GM21390 (cell line): ENCODE measurements at regions not wholly inside any gene's neighbourhood (a gene's known extent, or its start where the extent isn't known, plus 50 kb on each side); places are given as distances from the start of the nearest gene placed in this dataset.
"Not testable (repeated sequence)": the region's sequence is repeated elsewhere in the genome, so short reads cannot be mapped to it uniquely, and the experiment has no call there.

Experiments used
- ATAC-seq: cut with Tn5 transposase; IDR thresholded peaks from one replicate; pipeline ENCODE4 v1.9.1; 2021; ENCODE audit not compliant: unreplicated experiment

GRCh38 chr2:107545066-107545465 is 281.6 kb upstream of the RGPD4 start:
- no peak for ATAC-seq

- no peak for ATAC-seq
These were observed 280.8 kb upstream of the RGPD4 start for GRCh38 chr2:107545851-107546250.

GRCh38 chr2:107548216-107548615 is 278.5 kb upstream of the RGPD4 start:
- no peak for ATAC-seq

- ATAC-seq: no peak
These were observed 273.6 kb upstream of the RGPD4 start for GRCh38 chr2:107553046-107553445.

DNA sequence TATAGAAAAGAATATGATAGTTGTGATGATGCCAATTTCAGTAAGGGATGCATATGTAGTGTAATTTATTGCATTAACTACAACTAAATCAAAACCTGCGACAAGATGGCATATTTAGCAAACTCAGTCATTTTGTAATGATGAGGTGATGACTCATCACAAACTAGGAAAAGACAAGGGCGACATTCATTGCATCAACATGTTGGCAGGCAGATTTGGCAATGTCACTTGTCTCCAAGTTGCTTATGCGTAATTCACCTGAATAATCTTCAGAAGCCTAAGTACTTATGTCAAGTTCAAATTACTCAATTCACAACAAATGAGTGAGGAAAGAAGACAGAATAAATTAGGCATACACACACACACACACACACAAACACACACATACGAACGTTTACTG is 273.2 kb upstream of the RGPD4 start:
- ATAC-seq: no peak

DNA sequence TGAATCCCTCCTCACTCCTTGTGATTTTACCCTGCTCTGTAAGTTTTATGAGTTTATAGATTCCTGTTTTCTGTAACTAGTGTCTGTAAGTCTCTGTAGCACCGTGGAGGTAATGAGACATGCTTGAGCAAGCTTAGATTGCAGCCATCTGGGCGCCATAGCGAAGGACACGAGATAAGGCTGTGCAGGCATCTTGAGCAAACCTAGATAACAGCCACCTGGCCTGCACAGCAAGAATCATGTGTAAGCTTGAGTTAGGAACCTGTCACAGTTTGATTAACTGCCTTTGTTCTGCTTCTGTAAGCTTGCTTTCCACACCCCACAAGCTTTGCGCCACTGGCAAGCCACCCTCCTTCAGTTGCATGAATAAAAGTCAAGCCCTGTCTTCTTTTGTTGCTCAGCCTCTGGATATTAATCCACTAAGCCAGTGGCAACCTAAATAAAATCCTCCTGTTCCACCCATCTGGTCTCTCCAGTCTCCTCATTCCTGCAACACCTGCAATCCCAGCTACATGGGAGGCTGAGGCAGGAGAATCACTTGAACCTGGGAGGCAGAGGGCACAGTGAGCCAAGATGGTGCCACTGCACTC is 270.6 kb upstream of the RGPD4 start:
- no peak for ATAC-seq

- no peak for ATAC-seq
These were observed 268.4 kb upstream of the RGPD4 start for GRCh38 chr2:107558295-107558694.

DNA sequence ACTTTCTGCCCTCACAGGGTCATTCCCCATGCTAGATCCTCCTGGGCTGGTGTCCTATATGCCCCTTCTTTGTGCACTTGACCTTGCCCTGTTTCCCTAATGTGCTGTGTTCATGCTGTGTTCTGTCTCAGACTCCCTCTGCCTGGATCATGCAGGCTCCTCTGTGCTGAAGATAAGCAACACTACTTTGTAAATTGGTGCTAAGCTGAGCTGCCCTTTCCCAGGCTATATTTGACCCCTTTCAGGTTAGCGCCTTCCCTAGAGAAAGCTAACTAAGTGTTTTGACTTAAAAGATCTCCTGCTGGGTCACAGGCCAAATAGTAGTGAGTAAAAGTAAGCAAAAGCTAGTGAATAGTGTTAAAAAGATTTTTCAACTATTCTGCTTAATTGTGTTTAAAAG is 257.2 kb upstream of the RGPD4 start:
- ATAC-seq: no peak

DNA sequence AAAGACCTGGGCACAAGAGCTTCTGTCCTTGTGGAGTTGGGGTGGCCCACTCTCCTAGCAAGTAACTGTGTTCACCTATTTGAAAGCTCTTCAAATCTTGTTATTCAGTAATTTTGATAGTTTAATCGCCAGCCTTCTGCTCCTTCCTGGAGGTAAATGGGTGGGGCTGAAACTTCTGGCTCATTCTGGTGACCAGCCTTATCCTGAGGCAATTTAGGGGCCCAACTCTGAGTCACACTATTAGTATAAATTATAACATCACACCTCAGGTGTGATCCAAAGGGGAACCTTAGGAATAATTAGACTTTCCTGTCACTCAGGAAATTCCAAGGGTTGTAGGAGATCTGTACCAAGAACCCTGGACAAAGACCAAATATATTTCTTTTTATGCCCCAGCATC is 255.8 kb upstream of the RGPD4 start:
- ATAC-seq: no peak

GRCh38 chr2:107572890-107573289 is 253.8 kb upstream of the RGPD4 start:
- not testable (repeated sequence) for ATAC-seq

GRCh38 chr2:107576991-107577390 is 249.7 kb upstream of the RGPD4 start:
- no peak for ATAC-seq

GRCh38 chr2:107582487-107582886 is 244.2 kb upstream of the RGPD4 start:
- ATAC-seq: no peak

GRCh38 chr2:107584577-107584976 is 242.1 kb upstream of the RGPD4 start:
- no peak for ATAC-seq

DNA sequence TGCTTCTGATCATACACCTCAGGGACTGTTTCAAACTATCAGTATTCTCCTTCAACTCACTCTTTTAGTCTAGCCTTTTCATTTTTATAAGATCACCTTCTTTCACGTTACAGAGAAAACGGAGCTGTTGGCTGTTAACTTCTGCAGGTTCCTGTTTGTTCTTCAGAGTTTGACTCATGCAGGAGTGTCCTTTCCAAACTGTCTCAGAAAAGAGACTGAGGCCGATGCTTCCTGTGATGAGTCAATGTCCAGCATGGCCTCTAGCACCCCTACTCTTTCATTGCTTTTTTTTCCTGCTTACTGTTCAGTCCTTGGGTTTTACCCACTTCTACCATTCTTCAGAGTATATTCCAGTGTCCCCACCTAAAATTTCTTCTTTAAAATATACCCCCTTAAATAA is 240.8 kb upstream of the RGPD4 start:
- no peak for ATAC-seq

DNA sequence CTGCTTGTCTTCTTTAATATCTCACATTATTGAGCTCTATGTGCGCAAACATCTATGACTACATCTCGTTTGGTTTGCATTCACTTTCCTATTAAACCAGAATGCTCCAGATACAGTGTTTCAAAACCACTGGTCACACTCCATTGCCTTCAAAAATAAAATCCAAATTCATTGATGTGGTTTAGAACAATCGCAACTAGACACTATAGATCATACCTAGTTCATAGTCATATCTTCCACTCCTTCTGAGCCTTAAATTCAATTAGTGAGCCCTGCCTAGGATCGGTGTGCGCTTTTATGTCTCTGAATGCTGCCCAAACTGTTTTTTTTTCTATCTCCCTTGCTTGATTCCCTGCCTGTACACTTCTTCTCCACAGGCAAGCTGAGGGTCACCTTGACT is 238.5 kb upstream of the RGPD4 start:
- ATAC-seq: no peak

DNA sequence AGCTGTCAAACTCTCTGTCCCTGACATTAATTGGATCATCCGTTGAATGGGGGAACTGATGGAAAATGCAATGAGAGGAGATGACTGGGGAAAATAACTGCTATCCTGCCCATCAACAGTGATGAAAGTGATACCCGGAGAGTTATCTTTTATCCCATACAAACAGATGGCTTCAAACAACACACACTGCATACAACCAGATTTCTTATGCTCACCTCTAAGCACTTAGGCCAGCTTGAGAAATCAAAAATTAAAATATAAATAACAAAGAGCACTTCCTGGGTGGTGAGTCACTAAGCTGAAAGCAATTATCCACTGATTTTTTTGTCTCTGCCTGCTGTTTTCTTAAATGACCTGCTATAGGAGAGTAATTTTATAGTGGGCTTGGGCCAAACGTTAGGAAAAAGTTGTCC is 237.6 kb upstream of the RGPD4 start:
- ATAC-seq: no peak

DNA sequence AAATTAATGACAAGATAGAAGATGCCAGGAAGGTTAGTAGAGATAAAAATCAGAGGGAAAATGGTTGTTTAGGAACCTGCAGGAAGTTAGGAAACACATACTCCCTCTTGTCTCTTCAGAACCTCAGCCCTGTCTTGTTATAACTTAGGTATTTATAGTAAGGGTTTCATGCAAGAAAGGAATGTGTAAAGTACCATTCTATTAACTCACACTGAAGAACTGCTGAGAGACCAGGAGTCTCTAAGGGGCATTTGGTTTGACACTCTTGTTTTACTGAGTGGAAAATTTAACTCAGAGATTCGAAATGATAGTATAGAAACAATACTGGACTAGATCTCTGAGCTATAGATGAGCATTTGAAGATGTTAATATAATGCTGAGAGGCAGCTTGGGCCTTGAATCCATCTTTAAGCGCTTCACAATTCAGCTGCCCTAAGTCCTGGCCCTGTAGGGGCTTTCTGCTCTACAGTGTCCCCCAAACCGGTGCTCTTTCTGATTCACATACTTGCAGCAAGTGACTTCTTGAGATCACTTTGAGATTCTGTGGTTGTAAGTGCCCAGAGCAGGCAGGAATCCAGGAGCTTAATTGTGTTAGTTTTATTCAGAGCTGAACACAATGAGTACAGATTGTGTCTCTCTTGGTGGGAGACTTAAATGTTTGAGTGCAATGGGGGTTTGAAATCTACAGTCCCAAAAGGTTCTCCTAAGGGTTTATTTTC is 235.0 kb upstream of the RGPD4 start:
- ATAC-seq: no peak

DNA sequence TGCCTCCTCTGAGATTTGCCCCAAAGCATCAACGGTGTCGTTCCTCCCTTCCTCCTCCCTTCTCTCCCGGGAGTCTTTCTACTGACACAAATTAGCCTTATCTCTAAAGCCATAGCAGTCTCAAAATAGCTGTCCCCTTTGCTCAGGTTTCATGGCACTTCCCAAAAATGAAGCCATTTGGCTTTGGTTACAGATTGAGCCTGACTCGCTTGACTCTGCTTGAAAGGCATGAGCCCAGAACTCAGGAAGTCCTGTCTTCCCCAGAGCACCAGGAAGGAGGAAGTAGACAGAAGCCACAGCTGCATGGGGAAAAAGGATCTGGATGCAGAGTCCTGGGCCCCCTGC is 234.4 kb upstream of the RGPD4 start:
- no peak for ATAC-seq

- no peak for ATAC-seq
These were observed 231.4 kb upstream of the RGPD4 start for GRCh38 chr2:107595285-107595684.

DNA sequence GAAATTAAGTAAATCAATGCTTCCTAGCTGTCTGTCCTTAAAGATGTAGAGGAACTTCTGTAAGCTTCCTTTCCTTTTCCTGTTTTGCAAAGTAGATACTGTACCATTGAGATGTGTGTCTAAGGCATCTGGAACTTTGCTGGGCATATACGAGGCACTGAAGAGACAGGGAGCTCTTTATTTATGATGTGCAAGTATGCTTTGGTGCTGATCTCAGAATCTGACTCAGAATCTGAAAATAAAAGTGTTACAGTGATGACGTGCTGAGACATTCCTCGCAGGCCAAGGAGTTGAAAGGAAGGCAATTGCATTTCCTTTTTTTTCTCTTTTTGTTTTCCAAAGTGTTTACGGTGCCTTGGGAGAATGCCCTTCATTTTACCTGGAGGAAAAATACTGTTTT is 230.9 kb upstream of the RGPD4 start:
- ATAC-seq: no peak

GRCh38 chr2:107597507-107597906 is 229.2 kb upstream of the RGPD4 start:
- no peak for ATAC-seq

DNA sequence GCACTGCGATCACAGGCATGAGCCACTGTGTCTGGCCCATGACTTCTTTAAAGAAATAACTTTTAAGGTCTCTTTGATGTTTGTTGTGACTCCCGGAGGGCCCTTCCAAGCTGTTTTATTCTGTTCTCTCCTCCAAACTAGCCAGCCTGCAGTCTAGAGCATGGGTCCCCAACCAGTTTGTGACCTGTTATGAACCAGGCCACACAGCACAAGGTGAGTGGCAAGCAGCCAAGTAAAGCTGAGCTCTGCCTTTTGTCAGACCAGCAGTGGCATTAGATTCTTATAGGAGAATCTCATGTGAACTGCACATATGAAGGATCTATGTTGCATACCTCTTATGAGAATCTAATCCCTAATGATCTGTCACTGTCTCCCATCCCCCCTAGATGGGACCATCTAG is 223.9 kb upstream of the RGPD4 start:
- ATAC-seq: no peak

DNA sequence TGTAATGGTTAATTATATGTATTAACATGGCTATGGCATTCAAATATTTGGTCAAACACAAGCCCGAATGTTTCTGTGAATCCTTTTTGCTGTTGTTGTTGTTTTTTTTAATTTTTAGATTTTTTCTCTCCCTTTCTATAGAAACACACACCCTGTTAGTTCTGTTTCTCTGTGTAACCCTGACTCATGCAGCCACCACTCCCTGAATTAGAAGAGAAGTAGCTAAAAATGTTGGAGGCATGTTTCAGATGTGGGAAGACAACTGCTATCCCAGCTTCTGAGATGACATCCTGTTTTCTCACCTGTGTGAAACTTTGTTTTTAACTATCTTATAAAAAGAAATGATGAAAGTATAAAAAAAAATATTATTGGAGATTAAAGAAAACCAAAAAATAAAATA is 219.6 kb upstream of the RGPD4 start:
- no peak for ATAC-seq
